ENCODE measurements at regions not wholly inside any gene's neighbourhood (a gene's known extent, or its start where the extent isn't known, plus 50 kb on each side); places are given as distances from the start of the nearest gene placed in this dataset.

GRCh38 chr1:242723044-242723716, 198.7 kb upstream of the PLD5 start:
- DNase-seq (ENCODE audit: low read depth), result no peak
- H3K4me3 ChIP-seq (ENCODE audit: low read depth, low read length), result no peak overlapping the region
- in situ Hi-C loops (cut with HindIII; ENCODE audit: low sequenced_read_pairs), result loop anchor here (5.0 kb wide), 1 partner anchor 41 kb away; no protein-coding TSS in a partner anchor
- no peak for TF ChIP-seq CTCF (IDR thresholded peaks at IDR 0.05; ENCODE audit: low read depth, low read length, missing control alignments)

GRCh38 chr1:242718967-242719366, 194.5 kb upstream of the PLD5 start:
- in situ Hi-C loops (cut with HindIII; ENCODE audit: low sequenced_read_pairs), result no loop called here
- no peak overlapping the region for H3K4me3 ChIP-seq (ENCODE audit: low read depth, low read length)
- DNase-seq (ENCODE audit: low read depth), result no peak
- TF ChIP-seq CTCF (IDR thresholded peaks at IDR 0.05; ENCODE audit: low read depth, low read length, missing control alignments), result no peak

GRCh38 chr1:242712248-242712647, 187.8 kb upstream of the PLD5 start:
- no peak overlapping the region for H3K4me3 ChIP-seq (ENCODE audit: low read depth, low read length)
- in situ Hi-C loops (cut with HindIII; ENCODE audit: low sequenced_read_pairs), result no loop called here
- DNase-seq (ENCODE audit: low read depth), result no peak
- TF ChIP-seq CTCF (IDR thresholded peaks at IDR 0.05; ENCODE audit: low read depth, low read length, missing control alignments), result no peak

- no peak for DNase-seq (ENCODE audit: low read depth)
- no peak for TF ChIP-seq CTCF (IDR thresholded peaks at IDR 0.05; ENCODE audit: low read depth, low read length, missing control alignments)
- H3K4me3 ChIP-seq (ENCODE audit: low read depth, low read length), result no peak overlapping the region
- in situ Hi-C loops (cut with HindIII; ENCODE audit: low sequenced_read_pairs), result no loop called here
Observed at GRCh38 chr1:242710847-242711246, 186.3 kb upstream of the PLD5 start.

GRCh38 chr1:242710286-242710685, 185.8 kb upstream of the PLD5 start:
- TF ChIP-seq CTCF (IDR thresholded peaks at IDR 0.05; ENCODE audit: low read depth, low read length, missing control alignments), result no peak
- in situ Hi-C loops (cut with HindIII; ENCODE audit: low sequenced_read_pairs), result no loop called here
- no peak overlapping the region for H3K4me3 ChIP-seq (ENCODE audit: low read depth, low read length)
- DNase-seq (ENCODE audit: low read depth), result no peak

GRCh38 chr1:242703467-242703866, 179.0 kb upstream of the PLD5 start:
- DNase-seq (ENCODE audit: low read depth), result no peak
- H3K4me3 ChIP-seq (ENCODE audit: low read depth, low read length), result no peak overlapping the region
- in situ Hi-C loops (cut with HindIII; ENCODE audit: low sequenced_read_pairs), result no loop called here
- no peak for TF ChIP-seq CTCF (IDR thresholded peaks at IDR 0.05; ENCODE audit: low read depth, low read length, missing control alignments)

Data from astrocyte of the cerebellum (primary cell).